GM12878 (cell line): ENCODE measurements at regions not wholly inside any gene's neighbourhood (a gene's known extent, or its start where the extent isn't known, plus 50 kb on each side); places are given as distances from the start of the nearest gene placed in this dataset.

Experiments
- ATF7 ChIP-seq: fragments of 450-650 bp; IDR thresholded peaks from 2 replicates; pipeline ENCODE4 v1.6.1; 2016; ENCODE audit warnings: low read depth, mild to moderate bottlenecking
- CTCF ChIP-seq, 3 experiments: IDR thresholded peaks in 2 of 3; conservative IDR thresholded peaks in 1 of 3; 2 replicates each; pipeline ENCODE4 v1.5.1; 2011; ENCODE audit warnings: low read depth in 3 of 3, low read length in 3 of 3, mild to moderate bottlenecking in 3 of 3, control low read depth in 2 of 3, moderate library complexity in 2 of 3, inconsistent platforms in 1 of 3, mixed read lengths in 1 of 3; ENCODE audit not compliant: control insufficient read depth in 2 of 3, insufficient read depth in 1 of 3; ENCODE audit errors: extremely low read depth in 1 of 3
- ESRRA ChIP-seq: IDR thresholded peaks from 2 replicates; pipeline ENCODE4 v1.6.1; 2012; ENCODE audit warnings: mild to moderate bottlenecking, low read length, improper control_type of control experiment
- JUNB ChIP-seq: IDR thresholded peaks from 2 replicates; pipeline ENCODE4 v1.6.1; 2016; ENCODE audit warnings: antibody characterized with exemption, mild to moderate bottlenecking
- JUND ChIP-seq: IDR thresholded peaks from 2 replicates; pipeline ENCODE4 v1.6.1; 2012; ENCODE audit warnings: low read depth, mild to moderate bottlenecking, low read length, improper control_type of control experiment, moderate library complexity
- MYC ChIP-seq: IDR thresholded peaks from 2 replicates; pipeline ENCODE4 v1.6.1; 2011; ENCODE audit warnings: mild to moderate bottlenecking, low read length, moderate library complexity, inconsistent platforms; ENCODE audit not compliant: insufficient read depth, insufficient replicate concordance, insufficient read length, severe bottlenecking
- NR2C2 ChIP-seq: IDR thresholded peaks from 2 replicates; pipeline ENCODE4 v1.6.1; 2011; ENCODE audit warnings: borderline replicate concordance, low read depth; ENCODE audit not compliant: control insufficient read depth, insufficient read length
- POLR2A ChIP-seq: IDR thresholded peaks from 2 replicates; pipeline ENCODE4 v1.6.1; 2011; ENCODE audit warnings: low read depth, mild to moderate bottlenecking, low read length
- RAD21 ChIP-seq: IDR thresholded peaks from 2 replicates; pipeline ENCODE4 v1.6.1; 2011; ENCODE audit warnings: mild to moderate bottlenecking, low read depth, low read length, moderate library complexity; ENCODE audit not compliant: insufficient read depth
- SP1 ChIP-seq: IDR thresholded peaks from one replicate; pipeline ENCODE4 v1.6.1; 2011; ENCODE audit warnings: low read depth, low read length

- TF ChIP-seq MYC (no peak), JUNB (no peak), ESRRA (no peak), ATF7 (no peak), SP1 (no peak), NR2C2 (no peak), POLR2A (no peak), RAD21 (no peak), JUND (no peak), CTCF (IDR thresholded peaks at IDR 0.05 in 2 of 3, conservative IDR thresholded peaks at IDR 0.05 in 1 of 3; ENCODE audit: control insufficient read depth in 2 of 3, extremely low read depth in 1 of 3, insufficient read depth in 1 of 3, low read depth in 3 of 3, low read length in 3 of 3) (no peak)
These were observed 270.6 kb downstream of the TBL1XR1 start for GRCh38 chr3:176926688-176927087.
